GM18873 (cell line): ENCODE measurements at regions not wholly inside any gene's neighbourhood (a gene's known extent, or its start where the extent isn't known, plus 50 kb on each side); places are given as distances from the start of the nearest gene placed in this dataset.

Experiments used
- ATAC-seq: cut with Tn5 transposase; IDR thresholded peaks from one replicate; pipeline ENCODE4 v1.9.1; 2021; ENCODE audit warnings: mild to moderate bottlenecking, moderate library complexity, moderate number of reproducible peaks; ENCODE audit not compliant: unreplicated experiment, low FRiP score

GRCh38 chr1:38451541-38451993 lies 405.0 kb upstream of the POU3F1 start:
- no peak for ATAC-seq

- no peak for ATAC-seq
Measured at GRCh38 chr1:38448893-38449292, 402.3 kb upstream of the POU3F1 start.

- ATAC-seq = no peak
Measured at GRCh38 chr1:38446936-38447335, 400.3 kb upstream of the POU3F1 start.

- no peak for ATAC-seq
Measured at GRCh38 chr1:38444770-38445442, 398.3 kb upstream of the POU3F1 start.

- no peak for ATAC-seq
Measured at GRCh38 chr1:38444311-38444710, 397.7 kb upstream of the POU3F1 start.

- ATAC-seq = no peak
Measured at GRCh38 chr1:38440402-38440801, 393.8 kb upstream of the POU3F1 start.

GRCh38 chr1:38436749-38437148 lies 390.2 kb upstream of the POU3F1 start:
- no peak for ATAC-seq

- ATAC-seq = no peak
Measured at GRCh38 chr1:38436006-38436405, 389.4 kb upstream of the POU3F1 start.

- ATAC-seq = no peak
Measured at GRCh38 chr1:38433084-38433722, 386.6 kb upstream of the POU3F1 start.

- no peak for ATAC-seq
Measured at GRCh38 chr1:38431535-38432376, 385.2 kb upstream of the POU3F1 start.

- no peak for ATAC-seq
Measured at GRCh38 chr1:38430949-38431348, 384.4 kb upstream of the POU3F1 start.

GRCh38 chr1:38424677-38425076 lies 378.1 kb upstream of the POU3F1 start:
- no peak for ATAC-seq

- ATAC-seq = no peak
Measured at GRCh38 chr1:38420666-38421065, 374.1 kb upstream of the POU3F1 start.

- ATAC-seq = no peak
Measured at GRCh38 chr1:38418195-38419030, 371.8 kb upstream of the POU3F1 start.

GRCh38 chr1:38403667-38404066 lies 357.1 kb upstream of the POU3F1 start:
- no peak for ATAC-seq

GRCh38 chr1:38402230-38402815 lies 355.7 kb upstream of the POU3F1 start:
- no peak for ATAC-seq

- ATAC-seq = no peak
Measured at GRCh38 chr1:38396606-38397005, 350.0 kb upstream of the POU3F1 start.

GRCh38 chr1:38394303-38394702 lies 347.7 kb upstream of the POU3F1 start:
- ATAC-seq = no peak

- no peak for ATAC-seq
Measured at GRCh38 chr1:38392861-38393260, 346.3 kb upstream of the POU3F1 start.

GRCh38 chr1:38381256-38381655 lies 334.7 kb upstream of the POU3F1 start:
- ATAC-seq = no peak
